Naive thymus-derived CD8-positive, alpha-beta T cell (primary cell): ENCODE measurements at regions not wholly inside any gene's neighbourhood (a gene's known extent, or its start where the extent isn't known, plus 50 kb on each side); places are given as distances from the start of the nearest gene placed in this dataset.
"Not testable (repeated sequence)": the region's sequence is repeated elsewhere in the genome, so short reads cannot be mapped to it uniquely, and the experiment has no call there.

ENCODE experiments used
- ATAC-seq, 2 donors: fragments of 150-1000 bp; cut with Tn5 transposase in 1 of 2; sonication (Bioruptor Pico), chemical (Tn5 transposase) in 1 of 2; 1 replicate in 1 of 2; 2 replicates in 1 of 2; pipeline ENCODE4 v1.10.0; 2021; ENCODE audit warnings: mild to moderate bottlenecking in 2 of 2, moderate library complexity in 2 of 2
- POLR2A ChIA-PET: fragments of 350-600 bp; sonication (Branson Sonifier 250); formaldehyde crosslinking; loops from one replicate; lab custom pipeline; 2021; ENCODE audit warnings: antibody characterized with exemption; lab: Charles Lee
- DNase-seq, 10 donors: peaks; one replicate each; pipeline versions ENCODE4 v3.0.0 to v3.0.0-alpha.2; 2020 to 2022
- H3K27ac Mint-ChIP-seq, 10 donors: one replicate each; pipeline ENCODE4 v1.8.0; 2020 to 2022; ENCODE audit warnings: mild to moderate bottlenecking in 10 of 10, mixed read lengths in 10 of 10, moderate library complexity in 4 of 10, inconsistent platforms in 1 of 10
- H3K27me3 Mint-ChIP-seq, 5 donors: one replicate each; pipeline ENCODE4 v1.8.0; 2021 to 2022; ENCODE audit warnings: mixed read lengths in 5 of 5
- H3K36me3 Mint-ChIP-seq, 3 donors: one replicate each; pipeline ENCODE4 v1.8.0; 2020 to 2022; ENCODE audit warnings: mixed read lengths in 3 of 3, mild to moderate bottlenecking in 2 of 3, inconsistent platforms in 1 of 3
- H3K4me1 Mint-ChIP-seq, 4 donors: one replicate each; pipeline ENCODE4 v1.8.0; 2021 to 2022; ENCODE audit warnings: mixed read lengths in 4 of 4
- H3K4me3 Mint-ChIP-seq, 10 donors: one replicate each; pipeline ENCODE4 v1.8.0; 2020 to 2022; ENCODE audit warnings: mild to moderate bottlenecking in 10 of 10, mixed read lengths in 10 of 10, moderate library complexity in 6 of 10, inconsistent platforms in 1 of 10
- H3K9me3 Mint-ChIP-seq, 9 donors: one replicate each; pipeline ENCODE4 v1.8.0; 2020 to 2022; ENCODE audit warnings: mixed read lengths in 9 of 9, mild to moderate bottlenecking in 3 of 9, inconsistent platforms in 1 of 9, moderate library complexity in 1 of 9

DNA sequence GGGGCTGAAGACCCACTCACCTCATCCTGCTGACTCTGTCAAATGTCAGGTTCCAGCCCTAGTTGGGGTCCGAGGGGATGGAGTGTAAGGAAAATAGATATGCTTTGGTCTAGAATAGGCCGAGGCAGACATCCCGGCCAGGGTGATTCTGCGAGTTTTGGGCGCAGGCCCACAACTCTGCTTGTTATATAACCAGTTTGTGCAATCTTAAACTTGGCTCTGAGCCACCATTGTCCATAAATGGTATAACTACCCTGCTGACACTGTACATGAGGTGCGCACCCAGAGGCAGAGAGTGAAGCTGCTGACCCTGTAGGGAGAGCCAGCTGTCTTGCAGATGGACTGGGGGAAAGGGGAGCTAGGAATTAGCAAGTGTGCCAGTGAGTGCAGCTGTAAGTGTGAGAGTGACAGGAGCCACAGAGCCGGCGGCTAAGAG, 1388.8 kb downstream of the AMY1C start:
- H3K36me3 Mint-ChIP-seq, result peaks cover 0 to 5% (median 0%) of the 10 kb centered on the region in 3 donors
- ATAC-seq, result no peak
- DNase-seq, result no peak
- H3K27ac Mint-ChIP-seq, result no peak overlapping the region
- no peaks in the 10 kb centered on the region for H3K4me1 Mint-ChIP-seq
- POLR2A ChIA-PET, result no interaction called here
- peaks cover 0 to 41% (median 11%) of the 10 kb centered on the region in 9 donors for H3K9me3 Mint-ChIP-seq
- no peak overlapping the region for H3K4me3 Mint-ChIP-seq
- no peaks in the 10 kb centered on the region for H3K27me3 Mint-ChIP-seq

DNA sequence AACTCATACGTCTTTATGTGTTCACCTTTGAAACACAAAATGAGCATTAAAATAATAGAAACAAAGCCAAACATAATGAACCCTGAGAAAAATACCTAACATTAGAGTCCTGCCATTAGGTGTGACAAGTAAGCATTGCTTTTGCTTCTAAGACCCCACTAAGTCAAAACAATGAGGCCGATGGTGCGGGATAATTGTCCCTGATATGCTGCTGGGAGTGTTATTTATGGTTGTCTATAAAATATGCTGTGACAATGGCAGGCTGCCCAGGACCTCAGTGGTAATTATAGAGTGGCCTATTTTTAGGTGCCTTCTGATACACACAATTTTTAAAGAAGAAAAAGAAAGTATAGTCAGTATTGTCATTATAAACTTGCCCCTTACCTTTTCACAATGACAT, 1423.1 kb downstream of the AMY1C start:
- no peak overlapping the region for H3K4me3 Mint-ChIP-seq
- no peaks in the 10 kb centered on the region for H3K27me3 Mint-ChIP-seq
- H3K9me3 Mint-ChIP-seq, result peaks cover 0 to 24% (median 8%) of the 10 kb centered on the region in 9 donors
- no peaks in the 10 kb centered on the region for H3K36me3 Mint-ChIP-seq
- no peaks in the 10 kb centered on the region for H3K4me1 Mint-ChIP-seq
- ATAC-seq, result no peak
- no peak overlapping the region for H3K27ac Mint-ChIP-seq
- POLR2A ChIA-PET, result no interaction called here
- no peak for DNase-seq

DNA sequence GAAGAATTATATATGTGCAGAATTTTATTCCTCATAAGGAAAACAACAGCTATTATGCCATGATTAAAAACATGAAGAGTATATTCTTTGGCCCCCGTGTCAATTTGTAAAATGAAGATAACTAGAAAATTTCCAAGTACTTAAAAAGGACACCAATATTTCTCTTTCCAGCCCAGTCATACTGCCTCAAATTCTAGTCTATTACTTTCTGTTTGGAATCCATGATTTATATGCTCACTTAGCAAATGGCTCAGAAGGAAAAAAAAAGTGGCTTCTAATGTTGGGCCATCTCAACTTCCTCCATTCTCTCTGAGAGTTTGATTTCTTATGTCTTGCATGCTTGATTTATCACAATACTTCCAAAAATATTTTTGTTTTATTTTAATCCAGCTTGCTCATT, 1431.1 kb downstream of the AMY1C start:
- H3K9me3 Mint-ChIP-seq, result peaks cover 0 to 21% (median 10%) of the 10 kb centered on the region in 9 donors
- H3K27me3 Mint-ChIP-seq, result no peaks in the 10 kb centered on the region
- DNase-seq (no peak), ATAC-seq (no peak)
- POLR2A ChIA-PET, result interaction anchor here (0.7 kb wide), 1 partner anchor 20 kb away, joined by 3 read pairs; no protein-coding TSS in a partner anchor
- H3K4me1 Mint-ChIP-seq, result no peaks in the 10 kb centered on the region
- H3K36me3 Mint-ChIP-seq, result no peaks in the 10 kb centered on the region
- H3K4me3 Mint-ChIP-seq, result no peak overlapping the region
- H3K27ac Mint-ChIP-seq, result no peak overlapping the region

DNA sequence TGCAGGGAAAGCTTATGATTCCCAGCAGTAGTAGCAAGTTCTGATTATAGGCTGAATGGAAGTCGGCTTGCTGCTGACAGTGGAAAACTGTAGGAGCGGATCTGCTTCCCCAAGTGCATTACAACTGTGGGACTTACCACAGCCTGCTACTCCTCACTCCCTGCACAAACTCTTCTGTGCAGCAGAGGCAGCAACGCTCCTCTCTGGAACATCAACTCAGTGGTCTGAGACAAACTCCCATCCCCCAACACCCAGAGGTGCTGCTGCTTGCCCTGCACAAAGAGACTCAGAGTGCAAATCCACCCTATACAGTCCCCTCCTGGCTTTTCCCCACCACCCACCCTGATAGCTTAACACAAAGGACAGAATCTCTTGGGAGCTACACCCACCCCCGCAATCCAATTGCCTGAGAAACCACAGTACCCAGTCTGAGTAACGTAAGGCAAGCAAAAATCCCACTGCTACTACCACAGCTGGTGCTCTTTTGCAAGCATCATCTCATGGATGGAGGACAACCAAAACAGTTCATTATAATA, 1455.2 kb downstream of the AMY1C start:
- Mint-ChIP-seq H3K9me3 (peaks cover 3 to 31% (median 12%) of the 10 kb centered on the region in 9 donors), H3K4me1 (no peaks in the 10 kb centered on the region), H3K27ac (no peak overlapping the region), H3K27me3 (no peaks in the 10 kb centered on the region), H3K36me3 (no peaks in the 10 kb centered on the region), H3K4me3 (no peak overlapping the region)
- ATAC-seq (no peak), DNase-seq (no peak)
- POLR2A ChIA-PET, result no interaction called here

DNA sequence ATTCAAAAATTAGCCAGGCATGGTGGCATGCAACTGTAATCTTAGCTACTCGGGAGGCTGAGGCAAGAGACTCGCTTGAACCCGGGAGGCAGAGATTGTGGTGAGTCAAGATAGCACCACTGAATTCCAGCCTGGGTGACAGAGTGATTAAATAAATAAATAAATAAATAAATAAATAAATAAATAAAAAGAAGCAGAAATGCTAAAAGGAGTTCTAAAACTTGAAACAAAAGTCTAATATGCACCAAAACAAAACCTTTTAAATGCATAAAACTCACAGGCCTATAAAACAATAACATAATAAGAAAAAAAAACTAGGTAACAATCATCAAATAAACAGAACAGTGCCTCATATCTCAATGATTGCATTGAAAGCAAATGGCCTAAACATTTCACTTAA, 1458.9 kb downstream of the AMY1C start:
- POLR2A ChIA-PET, result no interaction called here
- no peak overlapping the region for H3K27ac Mint-ChIP-seq
- H3K4me3 Mint-ChIP-seq, result no peak overlapping the region
- no peak for DNase-seq
- no peaks in the 10 kb centered on the region for H3K36me3 Mint-ChIP-seq
- H3K4me1 Mint-ChIP-seq, result no peaks in the 10 kb centered on the region
- H3K27me3 Mint-ChIP-seq, result no peaks in the 10 kb centered on the region
- H3K9me3 Mint-ChIP-seq, result peaks cover 1 to 58% (median 14%) of the 10 kb centered on the region in 9 donors
- ATAC-seq, result no peak

DNA sequence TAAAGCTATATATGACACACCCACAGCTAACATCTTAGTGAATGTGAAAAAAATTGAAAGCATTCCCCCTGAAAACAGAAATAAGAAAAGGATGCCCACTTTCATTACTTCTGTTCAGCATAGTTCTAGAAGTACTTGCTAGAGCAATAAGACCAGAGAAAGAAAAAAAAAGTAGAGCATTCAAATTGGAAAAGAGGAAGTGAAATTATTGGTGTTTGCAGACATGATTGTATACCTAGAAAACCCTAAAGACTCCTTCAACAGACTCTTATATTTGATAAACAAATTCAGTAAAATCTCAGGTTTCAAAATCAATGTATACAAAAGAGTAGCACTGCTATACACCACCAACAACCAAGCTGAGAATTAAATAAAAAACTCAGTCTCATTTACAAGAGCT, 1461.0 kb downstream of the AMY1C start:
- H3K4me1 Mint-ChIP-seq, result no peaks in the 10 kb centered on the region
- H3K27ac Mint-ChIP-seq, result no peak overlapping the region
- H3K27me3 Mint-ChIP-seq, result no peaks in the 10 kb centered on the region
- H3K4me3 Mint-ChIP-seq, result no peak overlapping the region
- H3K36me3 Mint-ChIP-seq, result no peaks in the 10 kb centered on the region
- POLR2A ChIA-PET, result no interaction called here
- DNase-seq (no peak), ATAC-seq (no peak)
- peaks cover 1 to 58% (median 11%) of the 10 kb centered on the region in 9 donors for H3K9me3 Mint-ChIP-seq

DNA sequence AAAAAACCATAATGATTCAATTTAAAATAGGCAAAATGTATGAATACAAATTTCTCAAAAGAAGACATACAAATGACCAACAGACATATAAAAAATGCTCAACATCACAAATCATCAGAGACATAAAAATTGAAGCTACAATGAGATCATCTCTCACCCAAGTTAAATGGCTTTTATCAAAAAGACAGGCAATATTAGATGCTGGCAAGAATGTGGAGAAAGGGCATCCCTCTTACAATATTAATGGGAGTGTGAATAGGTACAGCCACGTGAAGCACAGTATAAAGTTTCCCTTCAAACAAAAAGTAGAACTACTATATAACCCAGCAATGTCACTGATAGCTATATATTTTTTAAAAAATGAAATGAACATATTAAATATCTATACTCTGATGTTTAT, 1481.7 kb downstream of the AMY1C start:
- no peak for DNase-seq
- ATAC-seq, result no peak
- no peak overlapping the region for H3K27ac Mint-ChIP-seq
- no peaks in the 10 kb centered on the region for H3K27me3 Mint-ChIP-seq
- H3K4me1 Mint-ChIP-seq, result no peaks in the 10 kb centered on the region
- H3K9me3 Mint-ChIP-seq, result peaks cover 6 to 23% (median 11%) of the 10 kb centered on the region in 9 donors
- peaks cover 0 to 4% (median 0%) of the 10 kb centered on the region in 3 donors for H3K36me3 Mint-ChIP-seq
- no peak overlapping the region for H3K4me3 Mint-ChIP-seq
- POLR2A ChIA-PET, result no interaction called here

DNA sequence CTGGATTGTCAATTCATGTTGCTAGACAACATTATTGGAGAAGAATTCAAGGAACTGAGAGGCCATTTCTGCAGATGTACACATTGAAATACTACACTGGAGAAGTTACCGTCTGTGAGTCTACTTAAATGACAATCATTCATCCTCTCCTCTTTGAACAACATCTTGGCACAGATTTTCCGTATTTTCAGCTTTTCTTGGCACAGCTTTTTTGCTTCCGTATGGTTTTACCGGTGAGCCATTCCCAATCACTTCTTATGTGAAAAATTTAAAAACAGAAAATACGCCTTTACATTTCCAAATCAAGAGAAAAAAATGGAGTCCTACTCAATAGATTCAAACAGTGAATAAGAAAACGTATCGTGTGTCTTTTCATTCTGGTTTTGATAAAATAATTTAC, 1493.7 kb downstream of the AMY1C start:
- no peak for DNase-seq
- Mint-ChIP-seq H3K27me3 (no peaks in the 10 kb centered on the region), H3K27ac (no peak overlapping the region), H3K4me1 (no peaks in the 10 kb centered on the region), H3K9me3 (peaks cover 9 to 59% (median 26%) of the 10 kb centered on the region in 9 donors), H3K4me3 (no peak overlapping the region), H3K36me3 (no peaks in the 10 kb centered on the region)
- ATAC-seq, result no peak
- POLR2A ChIA-PET, result no interaction called here

DNA sequence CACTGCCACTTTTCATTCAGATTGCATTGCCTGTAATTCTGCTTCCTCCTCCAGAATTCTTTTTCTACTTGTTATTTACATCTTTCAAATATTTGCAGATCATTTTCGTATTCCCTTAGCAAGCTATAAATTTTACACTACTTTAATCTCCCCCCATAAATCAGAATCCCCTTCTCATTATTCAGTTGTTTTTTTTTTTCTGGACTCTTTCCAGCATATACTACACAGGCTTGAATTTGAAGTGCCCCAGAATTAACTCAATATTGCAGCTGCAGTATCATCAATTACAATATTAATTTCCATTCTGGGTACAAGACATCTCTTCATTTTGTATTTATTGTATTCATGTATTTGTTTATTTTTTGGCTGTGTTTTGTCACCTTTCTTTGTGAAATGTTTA, 1494.3 kb downstream of the AMY1C start:
- ATAC-seq (no peak), DNase-seq (no peak)
- Mint-ChIP-seq H3K27me3 (no peaks in the 10 kb centered on the region), H3K4me1 (no peaks in the 10 kb centered on the region), H3K27ac (no peak overlapping the region), H3K36me3 (no peaks in the 10 kb centered on the region), H3K9me3 (peaks cover 6 to 61% (median 28%) of the 10 kb centered on the region in 9 donors), H3K4me3 (no peak overlapping the region)
- POLR2A ChIA-PET, result no interaction called here

DNA sequence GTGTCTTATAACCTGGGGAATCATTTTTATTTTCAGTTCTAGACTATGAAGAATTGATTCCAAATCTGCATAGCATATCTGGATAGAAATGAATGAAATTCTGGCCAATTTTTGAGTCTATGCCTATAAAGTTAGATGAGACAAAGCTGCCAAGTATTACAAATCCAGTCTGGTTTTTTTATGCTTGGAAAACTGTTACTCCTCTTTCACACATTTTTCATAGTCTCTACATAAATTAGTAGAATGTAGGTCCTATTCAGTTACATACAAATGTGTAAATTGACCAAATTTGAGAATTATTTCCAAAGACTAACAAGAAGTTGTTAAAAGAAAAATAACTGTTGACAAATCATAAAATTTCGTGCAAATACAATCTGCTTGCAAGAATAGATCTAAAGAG, 1505.2 kb downstream of the AMY1C start:
- no peaks in the 10 kb centered on the region for H3K27me3 Mint-ChIP-seq
- no peaks in the 10 kb centered on the region for H3K4me1 Mint-ChIP-seq
- DNase-seq, result no peak
- no peak overlapping the region for H3K27ac Mint-ChIP-seq
- ATAC-seq, result no peak
- H3K9me3 Mint-ChIP-seq, result peaks cover 5 to 30% (median 20%) of the 10 kb centered on the region in 9 donors
- POLR2A ChIA-PET, result no interaction called here
- H3K36me3 Mint-ChIP-seq, result no peaks in the 10 kb centered on the region
- no peak overlapping the region for H3K4me3 Mint-ChIP-seq

DNA sequence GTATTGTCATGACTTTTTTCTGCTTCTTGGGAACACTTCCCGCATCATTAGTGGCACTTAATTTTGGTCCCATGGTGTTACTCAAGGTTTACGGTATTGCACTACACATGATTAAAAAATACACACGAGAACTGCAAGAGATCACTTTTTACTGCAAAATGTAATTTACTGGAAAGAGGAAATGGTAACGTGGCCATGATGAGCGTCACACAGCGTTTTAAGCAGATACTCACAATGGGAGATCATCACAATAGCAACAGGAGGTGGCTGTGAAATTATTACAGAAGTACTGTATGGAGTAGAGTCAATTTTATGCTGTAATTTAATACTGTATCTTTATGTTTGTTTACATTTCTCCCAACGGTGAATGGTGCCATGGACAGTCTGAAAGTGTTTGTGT, 1510.3 kb downstream of the AMY1C start:
- Mint-ChIP-seq H3K4me1 (no peaks in the 10 kb centered on the region), H3K36me3 (no peaks in the 10 kb centered on the region), H3K9me3 (peaks cover 0 to 51% (median 21%) of the 10 kb centered on the region in 9 donors), H3K27ac (no peak overlapping the region), H3K4me3 (no peak overlapping the region), H3K27me3 (no peaks in the 10 kb centered on the region)
- DNase-seq (no peak), ATAC-seq (no peak)
- POLR2A ChIA-PET, result no interaction called here

DNA sequence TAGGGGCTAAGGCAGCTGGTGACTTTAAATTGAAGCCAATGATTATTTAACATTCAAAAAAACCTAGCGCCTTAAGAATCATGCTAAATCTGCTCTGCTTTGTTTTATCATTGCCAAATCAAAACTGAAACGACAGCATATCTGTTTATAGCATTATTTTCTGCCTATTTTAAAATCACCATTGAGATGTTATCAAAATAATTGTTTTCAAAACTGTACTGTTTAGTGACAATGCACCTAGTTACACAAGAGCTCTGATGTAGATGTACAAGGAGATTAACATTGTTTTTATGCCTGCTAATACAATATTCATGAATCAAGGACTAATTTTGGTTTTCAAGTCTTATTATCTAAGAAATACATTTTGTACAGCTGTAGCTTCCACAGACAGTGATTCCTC, 1521.3 kb downstream of the AMY1C start:
- no peak overlapping the region for H3K27ac Mint-ChIP-seq
- peaks cover 4 to 34% (median 20%) of the 10 kb centered on the region in 9 donors for H3K9me3 Mint-ChIP-seq
- no peaks in the 10 kb centered on the region for H3K27me3 Mint-ChIP-seq
- POLR2A ChIA-PET, result no interaction called here
- peaks cover 0 to 4% (median 0%) of the 10 kb centered on the region in 3 donors for H3K36me3 Mint-ChIP-seq
- ATAC-seq, result no peak
- DNase-seq, result no peak
- H3K4me3 Mint-ChIP-seq, result no peak overlapping the region
- H3K4me1 Mint-ChIP-seq, result no peaks in the 10 kb centered on the region

DNA sequence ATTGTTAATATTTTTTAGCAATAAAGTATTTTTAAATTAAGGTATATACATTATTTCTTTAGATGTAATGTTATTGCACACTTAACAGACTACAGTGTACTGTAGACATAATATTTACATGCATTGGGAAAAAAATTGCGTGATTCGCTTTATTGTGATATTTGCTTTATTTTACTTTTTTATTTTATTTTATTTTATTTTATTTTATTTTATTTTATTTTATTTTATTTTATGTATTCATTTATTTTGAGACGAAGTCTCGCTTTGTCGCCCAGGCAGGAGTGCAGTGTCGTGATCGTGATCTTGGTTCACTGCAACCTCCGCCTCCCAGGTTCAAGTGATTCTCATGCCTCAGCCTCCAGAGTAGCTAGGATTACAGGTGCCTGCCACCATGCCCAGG, 1522.7 kb downstream of the AMY1C start:
- DNase-seq, H3K4me1 Mint-ChIP-seq, POLR2A ChIA-PET, H3K4me3 Mint-ChIP-seq, H3K27ac Mint-ChIP-seq, H3K36me3 Mint-ChIP-seq, H3K27me3 Mint-ChIP-seq, ATAC-seq: not testable (repeated sequence)
- peaks cover 4 to 30% (median 18%) of the 10 kb centered on the region in 9 donors for H3K9me3 Mint-ChIP-seq

DNA sequence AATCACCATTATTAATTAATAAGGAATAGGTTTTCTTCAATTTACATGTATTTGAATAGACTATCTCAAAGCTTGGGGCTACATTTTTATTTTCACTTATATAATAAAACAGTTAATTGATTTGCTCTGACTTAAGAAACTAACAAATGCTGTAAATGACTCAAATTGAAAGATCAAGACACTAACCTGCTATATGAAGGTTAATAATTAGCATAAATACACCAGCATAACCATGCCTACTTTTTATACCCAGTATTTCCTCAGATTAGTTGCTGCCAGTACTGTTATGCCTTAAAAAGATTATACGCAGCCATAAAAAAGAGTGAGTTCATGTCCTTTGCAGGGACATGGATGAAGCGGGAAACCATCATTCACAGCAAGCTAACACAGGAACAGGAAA, 1545.1 kb downstream of the AMY1C start:
- DNase-seq (no peak), ATAC-seq (no peak)
- Mint-ChIP-seq H3K36me3 (no peaks in the 10 kb centered on the region), H3K27ac (no peak overlapping the region), H3K27me3 (no peaks in the 10 kb centered on the region), H3K4me1 (no peaks in the 10 kb centered on the region), H3K4me3 (no peak overlapping the region), H3K9me3 (peaks cover 3 to 39% (median 22%) of the 10 kb centered on the region in 9 donors)
- POLR2A ChIA-PET, result no interaction called here
